ENCODE measurements at regions not wholly inside any gene's neighbourhood (a gene's known extent, or its start where the extent isn't known, plus 50 kb on each side); places are given as distances from the start of the nearest gene placed in this dataset.

DNA sequence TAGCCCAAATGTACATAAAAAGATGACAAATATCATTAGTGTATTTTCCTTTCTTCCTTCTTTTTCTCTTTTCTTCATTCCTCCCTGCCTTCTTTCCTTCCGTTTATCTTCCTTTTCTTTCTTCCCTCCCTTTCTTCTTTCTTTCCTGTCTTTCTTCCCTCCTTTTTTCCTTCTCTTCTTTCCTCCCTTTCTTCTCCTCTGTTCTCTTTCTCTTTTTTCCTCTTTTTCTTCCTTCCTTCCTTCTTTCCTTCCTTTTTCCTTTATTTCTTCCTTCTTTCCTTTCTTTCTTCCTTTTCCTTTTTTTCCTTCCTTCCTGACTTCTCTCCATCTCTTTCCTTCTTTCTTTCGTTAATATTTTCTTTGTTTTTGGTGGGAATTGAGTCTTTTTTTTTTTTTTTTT lies 256.9 kb upstream of the CNTNAP5 start:
- H3K36me3 ChIP-seq (ENCODE audit: control insufficient read depth, insufficient read depth, low read length) = no peaks in the 10 kb centered on the region
- no peak overlapping the region for H3K4me3 ChIP-seq (ENCODE audit: low read depth, low read length)
- no peaks in the 10 kb centered on the region for H3K27me3 ChIP-seq (ENCODE audit: control insufficient read depth, insufficient read depth, low read length)
- POLR2A ChIA-PET = no interaction called here
- CTCF ChIA-PET = no interaction called here
- TF ChIP-seq, protein P1, sequence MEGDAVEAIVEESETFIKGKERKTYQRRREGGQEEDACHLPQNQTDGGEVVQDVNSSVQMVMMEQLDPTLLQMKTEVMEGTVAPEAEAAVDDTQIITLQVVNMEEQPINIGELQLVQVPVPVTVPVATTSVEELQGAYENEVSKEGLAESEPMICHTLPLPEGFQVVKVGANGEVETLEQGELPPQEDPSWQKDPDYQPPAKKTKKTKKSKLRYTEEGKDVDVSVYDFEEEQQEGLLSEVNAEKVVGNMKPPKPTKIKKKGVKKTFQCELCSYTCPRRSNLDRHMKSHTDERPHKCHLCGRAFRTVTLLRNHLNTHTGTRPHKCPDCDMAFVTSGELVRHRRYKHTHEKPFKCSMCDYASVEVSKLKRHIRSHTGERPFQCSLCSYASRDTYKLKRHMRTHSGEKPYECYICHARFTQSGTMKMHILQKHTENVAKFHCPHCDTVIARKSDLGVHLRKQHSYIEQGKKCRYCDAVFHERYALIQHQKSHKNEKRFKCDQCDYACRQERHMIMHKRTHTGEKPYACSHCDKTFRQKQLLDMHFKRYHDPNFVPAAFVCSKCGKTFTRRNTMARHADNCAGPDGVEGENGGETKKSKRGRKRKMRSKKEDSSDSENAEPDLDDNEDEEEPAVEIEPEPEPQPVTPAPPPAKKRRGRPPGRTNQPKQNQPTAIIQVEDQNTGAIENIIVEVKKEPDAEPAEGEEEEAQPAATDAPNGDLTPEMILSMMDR (IDR thresholded peaks at IDR 0.05; ENCODE audit: insufficient read depth, low read depth, low read length) = no peak
- DNase-seq (ENCODE audit: low read depth) = no peak

DNA sequence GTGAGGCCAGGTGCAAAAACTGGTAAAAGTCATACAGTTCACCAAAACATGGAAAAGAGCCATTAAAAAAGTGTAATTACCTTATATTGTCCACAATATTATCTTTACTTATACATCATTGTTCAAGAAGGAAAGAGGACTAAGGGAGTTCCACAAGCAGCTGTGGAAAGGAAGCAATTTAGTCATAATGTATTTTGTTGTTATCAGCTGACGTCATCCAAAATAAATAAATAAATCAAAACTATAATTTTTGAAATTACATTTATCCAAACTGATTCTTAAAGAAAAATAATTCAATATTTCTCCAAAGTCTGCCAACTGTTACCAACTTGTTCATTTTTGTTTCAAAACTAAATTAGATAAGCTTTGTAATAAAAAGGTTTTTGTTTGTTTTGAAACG lies 256.1 kb upstream of the CNTNAP5 start:
- no peak for DNase-seq (ENCODE audit: low read depth)
- POLR2A ChIA-PET = no interaction called here
- no peak overlapping the region for H3K4me3 ChIP-seq (ENCODE audit: low read depth, low read length)
- TF ChIP-seq, protein P1 (IDR thresholded peaks at IDR 0.05; ENCODE audit: insufficient read depth, low read depth, low read length) = no peak
- H3K27me3 ChIP-seq (ENCODE audit: control insufficient read depth, insufficient read depth, low read length) = no peaks in the 10 kb centered on the region
- H3K36me3 ChIP-seq (ENCODE audit: control insufficient read depth, insufficient read depth, low read length) = no peaks in the 10 kb centered on the region
- CTCF ChIA-PET = no interaction called here

DNA sequence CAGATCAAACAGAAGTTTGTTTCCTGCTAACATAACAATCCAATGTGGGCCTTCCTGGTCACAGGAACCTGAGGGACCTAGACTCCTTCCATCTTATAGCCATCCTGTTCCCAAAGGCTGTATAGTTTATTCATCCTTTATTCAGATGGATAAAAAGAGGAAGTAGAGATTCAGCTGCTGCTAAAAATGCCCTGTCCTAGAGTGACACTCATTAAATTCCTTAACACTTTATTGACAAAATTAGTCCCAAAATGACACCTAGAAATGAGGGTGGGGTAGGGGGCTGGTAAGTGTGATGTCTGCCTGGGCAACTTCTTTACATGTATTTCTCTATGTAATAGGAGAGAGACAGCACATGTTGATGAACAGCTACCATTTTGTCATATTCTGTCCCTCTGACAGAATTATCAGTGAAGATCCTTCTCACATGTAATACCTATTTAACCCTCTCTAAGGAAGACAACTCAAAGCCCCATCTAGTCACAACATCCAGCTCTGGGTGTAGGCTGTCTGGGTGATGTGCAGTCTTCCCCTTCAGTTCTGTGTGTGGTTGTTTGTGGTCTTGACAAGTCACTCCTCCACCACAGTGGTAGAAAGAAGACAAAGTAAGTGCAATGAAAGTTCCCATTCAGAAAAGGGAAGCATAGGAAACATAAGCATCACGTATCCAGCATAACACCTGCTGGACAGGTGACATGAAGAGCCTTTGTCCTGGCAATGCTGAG lies 253.9 kb upstream of the CNTNAP5 start:
- POLR2A ChIA-PET = no interaction called here

GRCh38 chr2:123771928-123772632 lies 253.0 kb upstream of the CNTNAP5 start:
- ChIA-PET CTCF (no interaction called here), POLR2A (no interaction called here)
- TF ChIP-seq, protein P1 (IDR thresholded peaks at IDR 0.05; ENCODE audit: insufficient read depth, low read depth, low read length) = no peak
- no peak for DNase-seq (ENCODE audit: low read depth)
- H3K27me3 ChIP-seq (ENCODE audit: control insufficient read depth, insufficient read depth, low read length) = no peaks in the 10 kb centered on the region
- H3K36me3 ChIP-seq (ENCODE audit: control insufficient read depth, insufficient read depth, low read length) = no peaks in the 10 kb centered on the region
- H3K4me3 ChIP-seq (ENCODE audit: low read depth, low read length) = no peak overlapping the region

More for the DNA sequence above, 253.9 kb upstream of the CNTNAP5 start:
- Histone ChIP-seq H3K27me3 (ENCODE audit: control insufficient read depth, insufficient read depth, low read length) (no peaks in the 10 kb centered on the region), H3K4me3 (ENCODE audit: low read depth, low read length) (no peak overlapping the region), H3K36me3 (ENCODE audit: control insufficient read depth, insufficient read depth, low read length) (no peaks in the 10 kb centered on the region)
- CTCF ChIA-PET = no interaction called here
- no peak for DNase-seq (ENCODE audit: low read depth)
- TF ChIP-seq, protein P1 (IDR thresholded peaks at IDR 0.05; ENCODE audit: insufficient read depth, low read depth, low read length) = no peak

DNA sequence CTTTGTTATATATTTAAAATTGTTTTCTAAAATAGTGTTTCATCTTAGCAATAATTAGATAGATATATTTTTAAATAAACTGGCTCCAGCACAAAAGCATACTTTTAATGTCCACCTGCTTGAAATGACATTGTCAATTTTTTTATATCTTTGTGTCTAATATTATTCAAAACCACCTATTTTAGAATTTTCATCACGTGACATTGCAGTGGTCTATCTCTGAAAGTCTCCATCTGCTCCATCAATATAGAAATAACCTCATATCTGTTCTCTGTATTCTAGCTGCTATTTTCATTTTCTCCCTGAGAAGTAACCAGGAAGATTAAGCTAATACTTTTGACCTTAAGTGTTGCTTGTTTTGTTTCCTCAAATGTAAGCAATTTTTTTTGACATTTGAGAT lies 248.0 kb upstream of the CNTNAP5 start:
- TF ChIP-seq, protein P1 (IDR thresholded peaks at IDR 0.05; ENCODE audit: insufficient read depth, low read depth, low read length) = no peak
- H3K4me3 ChIP-seq (ENCODE audit: low read depth, low read length) = no peak overlapping the region
- DNase-seq (ENCODE audit: low read depth) = no peak
- H3K36me3 ChIP-seq (ENCODE audit: control insufficient read depth, insufficient read depth, low read length) = no peaks in the 10 kb centered on the region
- ChIA-PET POLR2A (no interaction called here), CTCF (no interaction called here)
- H3K27me3 ChIP-seq (ENCODE audit: control insufficient read depth, insufficient read depth, low read length) = no peaks in the 10 kb centered on the region

Data from BJ (cell line).